ENCODE measurements at regions not wholly inside any gene's neighbourhood (a gene's known extent, or its start where the extent isn't known, plus 50 kb on each side); places are given as distances from the start of the nearest gene placed in this dataset.

DNA sequence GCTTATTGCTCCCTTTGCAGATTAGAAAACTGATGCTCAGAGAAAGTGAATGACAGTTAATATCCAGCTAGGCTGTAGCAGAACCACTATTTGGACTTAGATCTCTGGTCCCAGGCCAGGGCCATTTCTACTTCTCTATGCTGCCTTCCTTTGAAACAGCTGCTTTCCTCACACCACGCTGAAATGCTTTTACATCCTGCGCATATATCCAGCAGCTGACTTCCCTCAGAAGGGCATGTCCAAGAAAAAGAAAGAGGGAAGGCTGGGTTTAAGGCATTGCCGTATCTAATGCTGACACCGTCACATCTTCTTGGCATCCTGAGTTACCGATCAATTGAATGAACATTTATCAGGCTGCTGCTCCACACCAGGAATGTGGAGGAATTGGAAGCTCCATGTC, 122.4 kb downstream of the UBE2U start:
- Histone ChIP-seq H3K4me3 (ENCODE audit: low read depth, low read length) (no peak overlapping the region), H3K36me3 (ENCODE audit: control insufficient read depth, insufficient read depth, low read length) (no peaks in the 10 kb centered on the region), H3K27me3 (ENCODE audit: control insufficient read depth, insufficient read depth, low read length) (no peaks in the 10 kb centered on the region)
- TF ChIP-seq, protein P1, sequence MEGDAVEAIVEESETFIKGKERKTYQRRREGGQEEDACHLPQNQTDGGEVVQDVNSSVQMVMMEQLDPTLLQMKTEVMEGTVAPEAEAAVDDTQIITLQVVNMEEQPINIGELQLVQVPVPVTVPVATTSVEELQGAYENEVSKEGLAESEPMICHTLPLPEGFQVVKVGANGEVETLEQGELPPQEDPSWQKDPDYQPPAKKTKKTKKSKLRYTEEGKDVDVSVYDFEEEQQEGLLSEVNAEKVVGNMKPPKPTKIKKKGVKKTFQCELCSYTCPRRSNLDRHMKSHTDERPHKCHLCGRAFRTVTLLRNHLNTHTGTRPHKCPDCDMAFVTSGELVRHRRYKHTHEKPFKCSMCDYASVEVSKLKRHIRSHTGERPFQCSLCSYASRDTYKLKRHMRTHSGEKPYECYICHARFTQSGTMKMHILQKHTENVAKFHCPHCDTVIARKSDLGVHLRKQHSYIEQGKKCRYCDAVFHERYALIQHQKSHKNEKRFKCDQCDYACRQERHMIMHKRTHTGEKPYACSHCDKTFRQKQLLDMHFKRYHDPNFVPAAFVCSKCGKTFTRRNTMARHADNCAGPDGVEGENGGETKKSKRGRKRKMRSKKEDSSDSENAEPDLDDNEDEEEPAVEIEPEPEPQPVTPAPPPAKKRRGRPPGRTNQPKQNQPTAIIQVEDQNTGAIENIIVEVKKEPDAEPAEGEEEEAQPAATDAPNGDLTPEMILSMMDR (IDR thresholded peaks at IDR 0.05; ENCODE audit: insufficient read depth, low read length, severe bottlenecking), result no peak
- no peak for DNase-seq (ENCODE audit: low read depth)
- no peak for FAIRE-seq

DNA sequence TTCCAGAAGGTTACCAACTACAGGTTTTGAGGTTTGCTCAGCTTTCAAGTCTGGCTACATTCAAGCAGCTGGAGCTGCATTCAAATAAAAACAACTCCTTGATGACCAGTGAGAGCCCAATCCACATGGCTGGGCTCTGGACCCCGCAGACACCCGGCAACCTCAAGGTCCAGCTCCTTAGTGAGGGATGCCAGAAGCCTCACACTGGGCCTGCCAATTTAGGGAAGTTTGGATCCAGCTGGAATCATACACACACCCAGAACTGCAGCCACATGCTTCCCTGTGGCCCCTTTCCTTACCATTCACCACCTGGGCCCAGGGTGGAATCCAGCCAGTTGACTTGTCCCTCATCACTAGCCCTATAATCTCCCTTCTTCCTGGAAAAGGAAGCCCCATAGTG, 123.7 kb downstream of the UBE2U start:
- TF ChIP-seq, protein P1 (IDR thresholded peaks at IDR 0.05; ENCODE audit: insufficient read depth, low read length, severe bottlenecking), result no peak
- FAIRE-seq, result no peak
- H3K4me3 ChIP-seq (ENCODE audit: low read depth, low read length), result no peak overlapping the region
- no peaks in the 10 kb centered on the region for H3K36me3 ChIP-seq (ENCODE audit: control insufficient read depth, insufficient read depth, low read length)
- DNase-seq (ENCODE audit: low read depth), result no peak
- H3K27me3 ChIP-seq (ENCODE audit: control insufficient read depth, insufficient read depth, low read length), result no peaks in the 10 kb centered on the region

DNA sequence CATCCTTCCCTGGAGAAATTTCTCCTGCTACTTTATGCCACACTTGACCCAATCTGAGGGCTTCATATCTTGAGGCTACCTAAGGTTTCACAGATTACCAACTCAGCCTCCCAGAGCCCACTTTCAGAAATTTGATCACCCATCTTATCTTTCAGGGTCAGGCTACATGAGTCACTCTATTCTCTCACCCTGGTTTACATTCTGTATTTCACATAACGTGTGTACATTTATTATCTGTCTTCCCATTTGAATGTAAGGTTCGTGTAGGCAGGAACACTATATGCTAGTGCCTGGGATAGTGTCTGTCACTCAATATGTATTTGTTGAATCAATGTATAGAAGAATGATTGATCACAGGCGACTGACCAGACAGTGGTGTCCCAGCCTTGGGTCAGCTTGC, 124.8 kb downstream of the UBE2U start:
- no peak for DNase-seq (ENCODE audit: low read depth)
- Histone ChIP-seq H3K27me3 (ENCODE audit: control insufficient read depth, insufficient read depth, low read length) (no peaks in the 10 kb centered on the region), H3K36me3 (ENCODE audit: control insufficient read depth, insufficient read depth, low read length) (no peaks in the 10 kb centered on the region), H3K4me3 (ENCODE audit: low read depth, low read length) (no peak overlapping the region)
- FAIRE-seq, result no peak
- TF ChIP-seq, protein P1 (IDR thresholded peaks at IDR 0.05; ENCODE audit: insufficient read depth, low read length, severe bottlenecking), result no peak

DNA sequence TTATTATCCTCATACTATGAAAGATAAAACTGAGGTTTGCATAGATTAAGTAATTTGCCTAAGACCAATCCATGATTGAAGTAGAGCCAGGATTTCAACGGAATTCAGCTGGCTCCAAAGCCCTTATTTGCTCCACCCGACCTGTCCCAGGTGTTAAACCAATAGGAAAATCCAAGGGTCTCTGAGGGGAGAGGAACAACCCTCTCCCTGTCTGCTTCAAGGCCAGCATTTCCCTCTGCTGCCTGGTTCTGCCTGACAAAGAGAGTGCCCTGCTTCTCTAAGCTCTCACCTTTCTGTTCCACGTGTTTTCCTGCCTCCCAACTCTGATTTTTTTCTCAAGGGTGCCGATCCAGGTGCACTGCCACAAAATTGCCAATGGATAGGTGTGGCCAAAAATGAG, 127.4 kb downstream of the UBE2U start:
- no peak overlapping the region for H3K4me3 ChIP-seq (ENCODE audit: low read depth, low read length)
- FAIRE-seq (no peak), DNase-seq (ENCODE audit: low read depth) (no peak)
- H3K36me3 ChIP-seq (ENCODE audit: control insufficient read depth, insufficient read depth, low read length), result no peaks in the 10 kb centered on the region
- no peaks in the 10 kb centered on the region for H3K27me3 ChIP-seq (ENCODE audit: control insufficient read depth, insufficient read depth, low read length)
- TF ChIP-seq, protein P1 (IDR thresholded peaks at IDR 0.05; ENCODE audit: insufficient read depth, low read length, severe bottlenecking), result no peak

DNA sequence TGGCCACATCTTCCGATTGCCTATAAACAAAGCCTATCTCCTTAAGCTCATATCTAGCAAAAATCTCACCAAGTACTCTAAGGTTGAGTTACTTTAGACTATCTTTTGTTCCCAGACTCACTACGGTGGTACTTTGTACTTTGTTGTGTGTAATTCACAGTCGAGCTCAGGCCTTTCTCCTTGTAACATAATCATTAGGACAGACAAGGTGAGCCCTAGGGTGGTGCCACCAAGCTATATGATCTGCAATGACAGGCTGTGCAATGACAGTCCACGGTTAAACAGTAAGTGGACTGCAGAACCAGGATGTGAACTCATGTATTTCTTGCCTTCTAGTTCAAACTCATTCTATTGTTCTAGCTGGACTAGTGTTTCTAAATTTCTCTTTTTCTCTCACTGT, 132.2 kb downstream of the UBE2U start:
- Histone ChIP-seq H3K4me3 (ENCODE audit: low read depth, low read length) (no peak overlapping the region), H3K27me3 (ENCODE audit: control insufficient read depth, insufficient read depth, low read length) (no peaks in the 10 kb centered on the region), H3K36me3 (ENCODE audit: control insufficient read depth, insufficient read depth, low read length) (no peaks in the 10 kb centered on the region)
- FAIRE-seq, result peak; percentile 28
- TF ChIP-seq, protein P1 (IDR thresholded peaks at IDR 0.05; ENCODE audit: insufficient read depth, low read length, severe bottlenecking), result no peak
- no peak for DNase-seq (ENCODE audit: low read depth)

DNA sequence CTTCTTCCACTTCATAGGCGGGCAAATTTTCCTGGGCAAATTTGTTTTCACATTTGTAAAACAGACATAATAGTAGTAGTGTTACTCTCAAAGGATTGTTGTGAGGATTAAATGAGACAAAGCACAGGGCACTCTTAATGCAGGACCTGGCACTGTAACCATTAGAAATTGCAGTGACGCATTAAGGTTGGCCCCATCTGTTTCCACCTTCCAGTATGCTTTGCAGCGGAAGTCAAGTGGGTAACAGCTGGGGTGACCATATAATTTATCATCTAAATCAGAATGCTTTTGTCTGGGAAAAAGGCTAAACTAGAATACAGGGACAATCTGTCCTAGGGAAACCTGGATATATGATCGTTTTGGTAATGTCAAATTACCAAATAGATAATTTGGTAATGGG, 132.5 kb upstream of the CACHD1 start:
- Histone ChIP-seq H3K4me3 (ENCODE audit: low read depth, low read length) (no peak overlapping the region), H3K27me3 (ENCODE audit: control insufficient read depth, insufficient read depth, low read length) (no peaks in the 10 kb centered on the region), H3K36me3 (ENCODE audit: control insufficient read depth, insufficient read depth, low read length) (no peaks in the 10 kb centered on the region)
- DNase-seq (ENCODE audit: low read depth) (no peak), FAIRE-seq (no peak)
- TF ChIP-seq, protein P1 (IDR thresholded peaks at IDR 0.05; ENCODE audit: insufficient read depth, low read length, severe bottlenecking), result no peak
